ENCODE measurements at regions not wholly inside any gene's neighbourhood (a gene's known extent, or its start where the extent isn't known, plus 50 kb on each side); places are given as distances from the start of the nearest gene placed in this dataset.

DNA sequence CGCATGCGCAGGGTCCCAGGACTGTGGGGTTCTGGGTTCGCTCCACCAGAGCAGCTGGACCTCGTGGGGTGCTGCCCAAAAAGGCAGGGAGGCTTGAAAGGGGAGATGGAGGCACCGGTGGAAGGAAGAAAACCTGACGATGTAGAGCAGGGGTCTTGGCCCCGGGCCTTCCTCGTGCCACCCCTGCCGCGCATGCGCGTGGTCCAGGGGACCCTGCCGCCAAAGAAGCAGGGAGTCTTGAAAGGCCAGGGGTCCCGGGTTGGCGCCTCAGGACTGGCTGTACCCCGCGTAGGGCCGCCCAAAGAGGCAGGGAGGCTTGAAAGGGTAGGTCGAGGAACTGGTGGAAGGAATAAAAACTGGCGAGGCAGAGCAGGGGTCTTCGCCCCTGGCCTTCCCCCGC, 321.0 kb downstream of the ALG10 start:
- Histone ChIP-seq H3K27ac (no peak overlapping the region), H3K4me3 (no peak overlapping the region), H3K27me3 (peaks cover 0 to 61% (median 0%) of the 10 kb centered on the region in 3 donors), H3K36me3 (no peaks in the 10 kb centered on the region), H3K4me1 (no peaks in the 10 kb centered on the region), H3K9me3 (peaks cover 23 to 100% (median 98%) of the 10 kb centered on the region in 4 donors)
- intact Hi-C loops (cut with DNase I; ENCODE audit: low total_unique reads): no loop called here
- 62 to 77% (median 71%) methylated on average over 20 to 22 of the region's 22 CpGs for WGBS, 5 donors
- TF ChIP-seq POLR2A (IDR thresholded peaks at IDR 0.05) (no peak), POLR2AphosphoS5 (IDR thresholded peaks at IDR 0.05) (no peak), EP300 (IDR thresholded peaks at IDR 0.05) (no peak)
- TF ChIP-seq, protein P1, sequence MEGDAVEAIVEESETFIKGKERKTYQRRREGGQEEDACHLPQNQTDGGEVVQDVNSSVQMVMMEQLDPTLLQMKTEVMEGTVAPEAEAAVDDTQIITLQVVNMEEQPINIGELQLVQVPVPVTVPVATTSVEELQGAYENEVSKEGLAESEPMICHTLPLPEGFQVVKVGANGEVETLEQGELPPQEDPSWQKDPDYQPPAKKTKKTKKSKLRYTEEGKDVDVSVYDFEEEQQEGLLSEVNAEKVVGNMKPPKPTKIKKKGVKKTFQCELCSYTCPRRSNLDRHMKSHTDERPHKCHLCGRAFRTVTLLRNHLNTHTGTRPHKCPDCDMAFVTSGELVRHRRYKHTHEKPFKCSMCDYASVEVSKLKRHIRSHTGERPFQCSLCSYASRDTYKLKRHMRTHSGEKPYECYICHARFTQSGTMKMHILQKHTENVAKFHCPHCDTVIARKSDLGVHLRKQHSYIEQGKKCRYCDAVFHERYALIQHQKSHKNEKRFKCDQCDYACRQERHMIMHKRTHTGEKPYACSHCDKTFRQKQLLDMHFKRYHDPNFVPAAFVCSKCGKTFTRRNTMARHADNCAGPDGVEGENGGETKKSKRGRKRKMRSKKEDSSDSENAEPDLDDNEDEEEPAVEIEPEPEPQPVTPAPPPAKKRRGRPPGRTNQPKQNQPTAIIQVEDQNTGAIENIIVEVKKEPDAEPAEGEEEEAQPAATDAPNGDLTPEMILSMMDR (IDR thresholded peaks at IDR 0.05): no peak
- no peak for DNase-seq

DNA sequence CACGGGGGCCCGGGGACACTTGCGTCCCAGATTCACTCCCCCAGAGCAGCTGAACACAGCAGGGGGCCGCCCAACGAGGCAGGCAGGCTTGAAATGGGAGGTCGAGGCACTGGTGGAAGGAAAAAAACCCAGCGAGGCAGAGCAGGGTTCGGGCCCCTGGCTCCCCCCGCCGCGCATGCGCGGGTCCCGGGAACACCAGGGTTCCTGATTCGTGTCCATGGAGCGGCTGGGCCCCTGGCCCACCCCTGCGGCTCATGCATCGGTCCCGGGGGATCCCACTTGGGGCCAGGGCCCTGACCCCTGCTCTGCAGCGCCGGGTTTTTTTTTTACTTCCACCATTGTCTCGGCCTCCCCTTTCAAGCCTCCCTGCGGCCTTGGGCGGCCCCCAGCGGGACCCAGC, 321.5 kb downstream of the ALG10 start:
- H3K4me3 ChIP-seq: no peak overlapping the region
- H3K9me3 ChIP-seq: peaks cover 27 to 100% (median 98%) of the 10 kb centered on the region in 4 donors
- no peaks in the 10 kb centered on the region for H3K4me1 ChIP-seq
- TF ChIP-seq, protein P1 (IDR thresholded peaks at IDR 0.05): no peak
- TF ChIP-seq POLR2A (IDR thresholded peaks at IDR 0.05) (no peak), EP300 (IDR thresholded peaks at IDR 0.05) (no peak), POLR2AphosphoS5 (IDR thresholded peaks at IDR 0.05) (no peak)
- no peaks in the 10 kb centered on the region for H3K36me3 ChIP-seq
- H3K27ac ChIP-seq: no peak overlapping the region
- DNase-seq: no peak
- intact Hi-C loops (cut with DNase I; ENCODE audit: low total_unique reads): no loop called here
- peaks cover 0 to 57% (median 0%) of the 10 kb centered on the region in 3 donors for H3K27me3 ChIP-seq
- 58 to 79% (median 69%) methylated on average over 18 to 25 of the region's 25 CpGs for WGBS, 5 donors

DNA sequence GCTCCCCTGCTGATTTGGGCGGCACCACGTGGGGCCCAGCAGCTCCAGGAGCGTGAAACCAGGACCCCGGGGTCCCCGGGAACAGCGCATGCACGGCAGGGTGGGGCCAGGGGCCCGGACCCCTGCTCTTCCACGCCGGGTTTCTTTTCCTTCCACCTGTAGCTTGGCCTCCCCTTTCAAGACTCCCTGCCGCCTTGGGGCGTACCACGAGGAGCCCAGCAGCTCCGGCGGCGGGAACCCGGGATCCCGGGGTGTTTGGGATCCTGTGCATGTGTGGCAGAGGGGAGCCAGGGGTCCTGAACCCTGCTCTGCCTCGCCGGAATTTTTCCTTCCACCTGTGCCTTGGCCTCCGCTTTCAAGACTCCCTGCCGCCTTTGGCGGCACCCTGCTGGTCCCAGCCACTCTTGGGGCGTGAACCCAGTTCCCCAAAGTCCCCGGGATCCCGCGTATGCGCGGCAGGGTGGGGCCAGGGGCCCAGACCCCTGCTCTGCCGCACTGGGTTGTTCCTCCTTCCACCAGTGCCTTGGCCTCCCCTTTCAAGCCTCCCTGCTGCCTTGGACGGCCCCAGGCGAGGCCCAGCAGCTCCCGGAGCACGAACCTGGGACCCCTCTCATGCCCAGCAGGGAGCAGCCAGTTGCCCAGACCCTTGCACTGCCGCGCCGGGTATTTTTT, 322.7 kb downstream of the ALG10 start:
- no peak for DNase-seq
- Histone ChIP-seq H3K4me3 (no peak overlapping the region), H3K27ac (no peak overlapping the region), H3K36me3 (no peaks in the 10 kb centered on the region), H3K27me3 (peaks cover 0 to 54% (median 0%) of the 10 kb centered on the region in 3 donors), H3K9me3 (peaks cover 33 to 100% (median 99%) of the 10 kb centered on the region in 4 donors), H3K4me1 (no peaks in the 10 kb centered on the region)
- intact Hi-C loops (cut with DNase I; ENCODE audit: low total_unique reads): no loop called here
- WGBS, 5 donors: 56 to 74% (median 69%) methylated on average over 29 to 37 of the region's 37 CpGs
- TF ChIP-seq, protein P1 (IDR thresholded peaks at IDR 0.05): no peak
- no peak for TF ChIP-seq POLR2AphosphoS5 (IDR thresholded peaks at IDR 0.05)
- TF ChIP-seq EP300 (IDR thresholded peaks at IDR 0.05): no peak
- TF ChIP-seq POLR2A (IDR thresholded peaks at IDR 0.05): no peak

DNA sequence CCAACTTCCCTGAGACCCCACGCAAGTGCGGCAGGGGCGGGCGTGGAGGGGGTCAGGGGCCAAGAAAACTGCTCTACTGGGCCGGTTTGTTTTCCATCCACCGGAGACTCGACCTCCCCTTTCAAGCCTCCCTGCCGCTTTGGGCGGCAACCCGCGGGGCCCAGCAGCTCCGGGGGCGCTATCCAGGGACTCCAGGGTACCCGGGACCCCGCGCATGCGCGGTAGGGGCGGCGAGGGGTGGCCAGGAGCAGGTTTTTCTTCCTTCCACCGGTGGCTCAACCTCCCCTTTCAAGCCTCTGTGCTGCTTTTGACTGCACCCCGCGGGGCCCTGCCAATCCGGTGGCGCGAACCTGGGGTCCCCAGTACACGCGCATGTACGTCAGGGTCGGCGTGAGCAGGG, 323.5 kb downstream of the ALG10 start:
- WGBS, 5 donors: 28 to 70% (median 48%) methylated on average over 15 to 31 of the region's 31 CpGs

More for the DNA sequence above, 323.5 kb downstream of the ALG10 start:
- no peak for DNase-seq
- intact Hi-C loops (cut with DNase I; ENCODE audit: low total_unique reads): no loop called here
- Histone ChIP-seq H3K4me1 (no peaks in the 10 kb centered on the region), H3K27me3 (peaks cover 0 to 55% (median 0%) of the 10 kb centered on the region in 3 donors), H3K9me3 (peaks cover 38 to 100% (median 99%) of the 10 kb centered on the region in 4 donors), H3K27ac (no peak overlapping the region), H3K4me3 (no peak overlapping the region), H3K36me3 (no peaks in the 10 kb centered on the region)
- TF ChIP-seq EP300 (IDR thresholded peaks at IDR 0.05): no peak
- TF ChIP-seq POLR2A (IDR thresholded peaks at IDR 0.05): no peak
- TF ChIP-seq, protein P1 (IDR thresholded peaks at IDR 0.05): no peak
- no peak for TF ChIP-seq POLR2AphosphoS5 (IDR thresholded peaks at IDR 0.05)

All from stomach (tissue), 8 donors.